ENCODE measurements at regions not wholly inside any gene's neighbourhood (a gene's known extent, or its start where the extent isn't known, plus 50 kb on each side); places are given as distances from the start of the nearest gene placed in this dataset.

DNA sequence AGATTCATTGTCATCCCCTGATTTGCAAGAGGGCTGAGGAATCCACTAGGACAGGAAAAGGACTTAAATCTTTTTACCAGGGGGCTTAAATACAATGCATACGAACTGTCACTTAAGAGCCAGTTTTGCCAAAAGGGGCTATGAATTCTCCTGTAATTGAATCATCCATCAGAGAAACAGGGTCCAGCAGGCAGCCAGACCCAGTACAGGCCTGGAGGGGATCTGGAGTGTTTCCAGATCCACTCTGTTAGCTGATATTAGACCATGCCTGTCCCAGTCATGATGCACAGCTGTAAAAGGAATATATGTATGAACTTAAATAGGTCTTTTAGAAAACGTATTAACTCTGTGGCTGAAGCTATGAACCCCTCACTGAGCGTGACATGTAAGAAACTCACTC is 53.8 kb upstream of the PRSS23 start:
- TF ChIP-seq EZH2phosphoT487 (IDR thresholded peaks at IDR 0.05; ENCODE audit: unreplicated experiment) (no peak), ETS1 (IDR thresholded peaks at IDR 0.05) (no peak), EZH2 (IDR thresholded peaks at IDR 0.05; ENCODE audit: low read depth, unreplicated experiment) (no peak), STAT1 (IDR thresholded peaks at IDR 0.05; ENCODE audit: unreplicated experiment) (no peak), NANOG (IDR thresholded peaks at IDR 0.05; ENCODE audit: borderline replicate concordance) (no peak), JUNB (IDR thresholded peaks at IDR 0.05; ENCODE audit: unreplicated experiment) (no peak), ZNF331 (CRISPR knock-in tag; IDR thresholded peaks at IDR 0.05; ENCODE audit: low read depth) (no peak), ZNF114 (CRISPR knock-in tag; IDR thresholded peaks at IDR 0.05) (no peak), POLR2AphosphoS5 (IDR thresholded peaks at IDR 0.05; ENCODE audit: low read depth) (no peak), CREB1 (CRISPR knock-in tag; IDR thresholded peaks at IDR 0.05; ENCODE audit: low read depth) (no peak)
- TF ChIP-seq, protein P1, sequence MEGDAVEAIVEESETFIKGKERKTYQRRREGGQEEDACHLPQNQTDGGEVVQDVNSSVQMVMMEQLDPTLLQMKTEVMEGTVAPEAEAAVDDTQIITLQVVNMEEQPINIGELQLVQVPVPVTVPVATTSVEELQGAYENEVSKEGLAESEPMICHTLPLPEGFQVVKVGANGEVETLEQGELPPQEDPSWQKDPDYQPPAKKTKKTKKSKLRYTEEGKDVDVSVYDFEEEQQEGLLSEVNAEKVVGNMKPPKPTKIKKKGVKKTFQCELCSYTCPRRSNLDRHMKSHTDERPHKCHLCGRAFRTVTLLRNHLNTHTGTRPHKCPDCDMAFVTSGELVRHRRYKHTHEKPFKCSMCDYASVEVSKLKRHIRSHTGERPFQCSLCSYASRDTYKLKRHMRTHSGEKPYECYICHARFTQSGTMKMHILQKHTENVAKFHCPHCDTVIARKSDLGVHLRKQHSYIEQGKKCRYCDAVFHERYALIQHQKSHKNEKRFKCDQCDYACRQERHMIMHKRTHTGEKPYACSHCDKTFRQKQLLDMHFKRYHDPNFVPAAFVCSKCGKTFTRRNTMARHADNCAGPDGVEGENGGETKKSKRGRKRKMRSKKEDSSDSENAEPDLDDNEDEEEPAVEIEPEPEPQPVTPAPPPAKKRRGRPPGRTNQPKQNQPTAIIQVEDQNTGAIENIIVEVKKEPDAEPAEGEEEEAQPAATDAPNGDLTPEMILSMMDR (conservative IDR thresholded peaks at IDR 0.05; ENCODE audit: low read depth in 2 of 2) = no peak
- TF ChIP-seq, protein P2, sequence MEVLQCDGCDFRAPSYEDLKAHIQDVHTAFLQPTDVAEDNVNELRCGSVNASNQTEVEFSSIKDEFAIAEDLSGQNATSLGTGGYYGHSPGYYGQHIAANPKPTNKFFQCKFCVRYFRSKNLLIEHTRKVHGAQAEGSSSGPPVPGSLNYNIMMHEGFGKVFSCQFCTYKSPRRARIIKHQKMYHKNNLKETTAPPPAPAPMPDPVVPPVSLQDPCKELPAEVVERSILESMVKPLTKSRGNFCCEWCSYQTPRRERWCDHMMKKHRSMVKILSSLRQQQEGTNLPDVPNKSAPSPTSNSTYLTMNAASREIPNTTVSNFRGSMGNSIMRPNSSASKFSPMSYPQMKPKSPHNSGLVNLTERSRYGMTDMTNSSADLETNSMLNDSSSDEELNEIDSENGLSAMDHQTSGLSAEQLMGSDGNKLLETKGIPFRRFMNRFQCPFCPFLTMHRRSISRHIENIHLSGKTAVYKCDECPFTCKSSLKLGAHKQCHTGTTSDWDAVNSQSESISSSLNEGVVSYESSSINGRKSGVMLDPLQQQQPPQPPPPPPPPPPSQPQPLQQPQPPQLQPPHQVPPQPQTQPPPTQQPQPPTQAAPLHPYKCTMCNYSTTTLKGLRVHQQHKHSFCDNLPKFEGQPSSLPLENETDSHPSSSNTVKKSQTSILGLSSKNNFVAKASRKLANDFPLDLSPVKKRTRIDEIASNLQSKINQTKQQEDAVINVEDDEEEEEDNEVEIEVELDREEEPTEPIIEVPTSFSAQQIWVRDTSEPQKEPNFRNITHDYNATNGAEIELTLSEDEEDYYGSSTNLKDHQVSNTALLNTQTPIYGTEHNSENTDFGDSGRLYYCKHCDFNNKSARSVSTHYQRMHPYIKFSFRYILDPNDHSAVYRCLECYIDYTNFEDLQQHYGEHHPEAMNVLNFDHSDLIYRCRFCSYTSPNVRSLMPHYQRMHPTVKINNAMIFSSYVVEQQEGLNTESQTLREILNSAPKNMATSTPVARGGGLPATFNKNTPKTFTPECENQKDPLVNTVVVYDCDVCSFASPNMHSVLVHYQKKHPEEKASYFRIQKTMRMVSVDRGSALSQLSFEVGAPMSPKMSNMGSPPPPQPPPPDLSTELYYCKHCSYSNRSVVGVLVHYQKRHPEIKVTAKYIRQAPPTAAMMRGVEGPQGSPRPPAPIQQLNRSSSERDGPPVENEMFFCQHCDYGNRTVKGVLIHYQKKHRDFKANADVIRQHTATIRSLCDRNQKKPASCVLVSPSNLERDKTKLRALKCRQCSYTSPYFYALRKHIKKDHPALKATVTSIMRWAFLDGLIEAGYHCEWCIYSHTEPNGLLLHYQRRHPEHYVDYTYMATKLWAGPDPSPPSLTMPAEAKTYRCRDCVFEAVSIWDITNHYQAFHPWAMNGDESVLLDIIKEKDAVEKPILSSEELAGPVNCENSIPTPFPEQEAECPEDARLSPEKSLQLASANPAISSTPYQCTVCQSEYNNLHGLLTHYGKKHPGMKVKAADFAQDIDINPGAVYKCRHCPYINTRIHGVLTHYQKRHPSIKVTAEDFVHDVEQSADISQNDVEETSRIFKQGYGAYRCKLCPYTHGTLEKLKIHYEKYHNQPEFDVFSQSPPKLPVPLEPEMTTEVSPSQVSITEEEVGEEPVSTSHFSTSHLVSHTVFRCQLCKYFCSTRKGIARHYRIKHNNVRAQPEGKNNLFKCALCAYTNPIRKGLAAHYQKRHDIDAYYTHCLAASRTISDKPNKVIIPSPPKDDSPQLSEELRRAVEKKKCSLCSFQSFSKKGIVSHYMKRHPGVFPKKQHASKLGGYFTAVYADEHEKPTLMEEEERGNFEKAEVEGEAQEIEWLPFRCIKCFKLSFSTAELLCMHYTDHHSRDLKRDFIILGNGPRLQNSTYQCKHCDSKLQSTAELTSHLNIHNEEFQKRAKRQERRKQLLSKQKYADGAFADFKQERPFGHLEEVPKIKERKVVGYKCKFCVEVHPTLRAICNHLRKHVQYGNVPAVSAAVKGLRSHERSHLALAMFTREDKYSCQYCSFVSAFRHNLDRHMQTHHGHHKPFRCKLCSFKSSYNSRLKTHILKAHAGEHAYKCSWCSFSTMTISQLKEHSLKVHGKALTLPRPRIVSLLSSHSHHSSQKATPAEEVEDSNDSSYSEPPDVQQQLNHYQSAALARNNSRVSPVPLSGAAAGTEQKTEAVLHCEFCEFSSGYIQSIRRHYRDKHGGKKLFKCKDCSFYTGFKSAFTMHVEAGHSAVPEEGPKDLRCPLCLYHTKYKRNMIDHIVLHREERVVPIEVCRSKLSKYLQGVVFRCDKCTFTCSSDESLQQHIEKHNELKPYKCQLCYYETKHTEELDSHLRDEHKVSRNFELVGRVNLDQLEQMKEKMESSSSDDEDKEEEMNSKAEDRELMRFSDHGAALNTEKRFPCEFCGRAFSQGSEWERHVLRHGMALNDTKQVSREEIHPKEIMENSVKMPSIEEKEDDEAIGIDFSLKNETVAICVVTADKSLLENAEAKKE (CRISPR knock-in tag; IDR thresholded peaks at IDR 0.05) = no peak
- TF ChIP-seq, protein P3, sequence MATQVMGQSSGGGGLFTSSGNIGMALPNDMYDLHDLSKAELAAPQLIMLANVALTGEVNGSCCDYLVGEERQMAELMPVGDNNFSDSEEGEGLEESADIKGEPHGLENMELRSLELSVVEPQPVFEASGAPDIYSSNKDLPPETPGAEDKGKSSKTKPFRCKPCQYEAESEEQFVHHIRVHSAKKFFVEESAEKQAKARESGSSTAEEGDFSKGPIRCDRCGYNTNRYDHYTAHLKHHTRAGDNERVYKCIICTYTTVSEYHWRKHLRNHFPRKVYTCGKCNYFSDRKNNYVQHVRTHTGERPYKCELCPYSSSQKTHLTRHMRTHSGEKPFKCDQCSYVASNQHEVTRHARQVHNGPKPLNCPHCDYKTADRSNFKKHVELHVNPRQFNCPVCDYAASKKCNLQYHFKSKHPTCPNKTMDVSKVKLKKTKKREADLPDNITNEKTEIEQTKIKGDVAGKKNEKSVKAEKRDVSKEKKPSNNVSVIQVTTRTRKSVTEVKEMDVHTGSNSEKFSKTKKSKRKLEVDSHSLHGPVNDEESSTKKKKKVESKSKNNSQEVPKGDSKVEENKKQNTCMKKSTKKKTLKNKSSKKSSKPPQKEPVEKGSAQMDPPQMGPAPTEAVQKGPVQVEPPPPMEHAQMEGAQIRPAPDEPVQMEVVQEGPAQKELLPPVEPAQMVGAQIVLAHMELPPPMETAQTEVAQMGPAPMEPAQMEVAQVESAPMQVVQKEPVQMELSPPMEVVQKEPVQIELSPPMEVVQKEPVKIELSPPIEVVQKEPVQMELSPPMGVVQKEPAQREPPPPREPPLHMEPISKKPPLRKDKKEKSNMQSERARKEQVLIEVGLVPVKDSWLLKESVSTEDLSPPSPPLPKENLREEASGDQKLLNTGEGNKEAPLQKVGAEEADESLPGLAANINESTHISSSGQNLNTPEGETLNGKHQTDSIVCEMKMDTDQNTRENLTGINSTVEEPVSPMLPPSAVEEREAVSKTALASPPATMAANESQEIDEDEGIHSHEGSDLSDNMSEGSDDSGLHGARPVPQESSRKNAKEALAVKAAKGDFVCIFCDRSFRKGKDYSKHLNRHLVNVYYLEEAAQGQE (IDR thresholded peaks at IDR 0.05; ENCODE audit: unreplicated experiment) = no peak
- DNase-seq (ENCODE audit: low spot score) (no peak), ATAC-seq (no peak)
- Mint-ChIP-seq H3K9me3 (peaks cover 4% of the 10 kb centered on the region; the same call in 1 of the 3 replicates), H3K4me3 (no peak overlapping the region), H3K27ac (no peak overlapping the region), H3K36me3 (ENCODE audit: low read depth) (peaks cover 3% of the 10 kb centered on the region; the same call in 1 of the 3 replicates), H3K4me1 (no peaks in the 10 kb centered on the region), H3K27me3 (ENCODE audit: insufficient read depth, low read depth, poor library complexity) (peaks cover 2% of the 10 kb centered on the region)
- Histone ChIP-seq H3K4me2 (no peak overlapping the region), H3K4me1 (ENCODE audit: insufficient read depth) (no peaks in the 10 kb centered on the region), H3K27me3 (ENCODE audit: insufficient read depth) (no peaks in the 10 kb centered on the region), H3K9me2 (ENCODE audit: insufficient read depth) (0 out of 2 replicates have a peak, but pooled peaks cover 6% of the 10 kb centered on the region), H2AFZ (no peak overlapping the region), H3F3A (replicated peaks; ENCODE audit: low read depth) (no peaks in the 10 kb centered on the region), H3K79me2 (replicated peaks; ENCODE audit: insufficient read depth) (no peaks in the 10 kb centered on the region), H3K4me3 (no peak overlapping the region), H3K36me3 (ENCODE audit: insufficient read depth) (no peaks in the 10 kb centered on the region), H3K27ac (ENCODE audit: low read depth) (no peak overlapping the region), H4K20me1 (replicated peaks; ENCODE audit: insufficient read depth) (no peaks in the 10 kb centered on the region)

Measured in GM23338 (cell line).